ENCODE measurements at regions not wholly inside any gene's neighbourhood (a gene's known extent, or its start where the extent isn't known, plus 50 kb on each side); places are given as distances from the start of the nearest gene placed in this dataset.
"Not testable (repeated sequence)": the region's sequence is repeated elsewhere in the genome, so short reads cannot be mapped to it uniquely, and the experiment has no call there.

GRCh38 chr4:77251751-77252150 is 94.7 kb downstream of the CCNG2 start:
- ChIA-PET CTCF (no interaction called here), POLR2A (no interaction called here)
- no peak overlapping the region for H3K27ac Mint-ChIP-seq (ENCODE audit: unreplicated experiment)
- intact Hi-C loops (cut with micrococcal nuclease; ENCODE audit: unreplicated experiment), result no loop called here
- TF ChIP-seq CTCF (IDR thresholded peaks at IDR 0.05; ENCODE audit: insufficient read depth in 1 of 2, low read depth in 1 of 2, low read length in 1 of 2, severe bottlenecking in 1 of 2, unreplicated experiment in 1 of 2), result no peak
- no peaks in the 10 kb centered on the region for H3K36me3 Mint-ChIP-seq (ENCODE audit: insufficient read depth, unreplicated experiment)
- DNase-seq, result no peak
- Histone ChIP-seq H3K4me3 (ENCODE audit: low read depth, low read length) (no peak overlapping the region), H3K4me1 (peaks cover 9% of the 10 kb centered on the region; the same call in 1 of the 2 replicates), H3K36me3 (ENCODE audit: control insufficient read depth, insufficient read depth, low read length) (no peaks in the 10 kb centered on the region), H3K9me3 (no peaks in the 10 kb centered on the region), H3K27me3 (replicated peaks; ENCODE audit: control insufficient read depth, insufficient read depth, low read length) (no peaks in the 10 kb centered on the region)
- no peaks in the 10 kb centered on the region for H3K27me3 Mint-ChIP-seq (ENCODE audit: insufficient read depth, unreplicated experiment)
- H3K9me3 Mint-ChIP-seq (ENCODE audit: unreplicated experiment), result no peaks in the 10 kb centered on the region
- no peak overlapping the region for H3K4me3 Mint-ChIP-seq (ENCODE audit: unreplicated experiment)
- no peaks in the 10 kb centered on the region for H3K4me1 Mint-ChIP-seq (ENCODE audit: low read depth, unreplicated experiment)
- no TSS peak for BruUV-seq (replicated peaks)

- Mint-ChIP-seq H3K4me1 (ENCODE audit: low read depth, unreplicated experiment) (peaks cover 14% of the 10 kb centered on the region), H3K9me3 (ENCODE audit: unreplicated experiment) (peaks cover 19% of the 10 kb centered on the region), H3K36me3 (ENCODE audit: insufficient read depth, unreplicated experiment) (no peaks in the 10 kb centered on the region), H3K4me3 (ENCODE audit: unreplicated experiment) (no peak overlapping the region), H3K27me3 (ENCODE audit: insufficient read depth, unreplicated experiment) (no peaks in the 10 kb centered on the region), H3K27ac (ENCODE audit: unreplicated experiment) (peak overlapping the region; percentile 9)
- Histone ChIP-seq H3K27me3 (replicated peaks; ENCODE audit: control insufficient read depth, insufficient read depth, low read length) (no peaks in the 10 kb centered on the region), H3K36me3 (ENCODE audit: control insufficient read depth, insufficient read depth, low read length) (no peaks in the 10 kb centered on the region), H3K4me3 (ENCODE audit: low read depth, low read length) (no peak overlapping the region), H3K4me1 (peaks cover 11% of the 10 kb centered on the region; the same call in 1 of the 2 replicates), H3K9me3 (peaks cover 13% of the 10 kb centered on the region)
- POLR2A ChIA-PET, result no interaction called here
- intact Hi-C loops (cut with micrococcal nuclease; ENCODE audit: unreplicated experiment), result loop anchor here (5.0 kb wide), 1 partner anchor 44 kb away; no protein-coding TSS in a partner anchor
- DNase-seq, result no peak
- BruUV-seq (replicated peaks), result no TSS peak
- CTCF ChIA-PET, result no interaction called here
- no peak for TF ChIP-seq CTCF (IDR thresholded peaks at IDR 0.05; ENCODE audit: insufficient read depth in 1 of 2, low read depth in 1 of 2, low read length in 1 of 2, severe bottlenecking in 1 of 2, unreplicated experiment in 1 of 2)
These were observed 106.2 kb downstream of the CCNG2 start for GRCh38 chr4:77263247-77263646.

GRCh38 chr4:77263976-77264375 is 107.0 kb downstream of the CCNG2 start:
- intact Hi-C loops (cut with micrococcal nuclease; ENCODE audit: unreplicated experiment), result loop anchor here (5.0 kb wide), 1 partner anchor 43 kb away; no protein-coding TSS in a partner anchor
- Histone ChIP-seq H3K9me3 (peaks cover 13% of the 10 kb centered on the region), H3K4me1 (peaks cover 11% of the 10 kb centered on the region; the same call in 1 of the 2 replicates)
- Mint-ChIP-seq H3K27ac (ENCODE audit: unreplicated experiment) (peak overlapping the region; percentile 47), H3K4me1 (ENCODE audit: low read depth, unreplicated experiment) (peaks cover 14% of the 10 kb centered on the region), H3K9me3 (ENCODE audit: unreplicated experiment) (peaks cover 26% of the 10 kb centered on the region)
- BruUV-seq (replicated peaks); CTCF ChIA-PET; H3K4me3 ChIP-seq (ENCODE audit: low read depth, low read length); H3K36me3 Mint-ChIP-seq (ENCODE audit: insufficient read depth, unreplicated experiment); H3K36me3 ChIP-seq (ENCODE audit: control insufficient read depth, insufficient read depth, low read length); H3K27me3 Mint-ChIP-seq (ENCODE audit: insufficient read depth, unreplicated experiment); POLR2A ChIA-PET; H3K27me3 ChIP-seq (replicated peaks; ENCODE audit: control insufficient read depth, insufficient read depth, low read length); H3K4me3 Mint-ChIP-seq (ENCODE audit: unreplicated experiment): not testable (repeated sequence)
- peak; percentile 47 to 53 for DNase-seq

GRCh38 chr4:77264826-77265225 is 107.8 kb downstream of the CCNG2 start:
- Mint-ChIP-seq H3K4me3 (ENCODE audit: unreplicated experiment) (no peak overlapping the region), H3K4me1 (ENCODE audit: low read depth, unreplicated experiment) (peaks cover 14% of the 10 kb centered on the region), H3K9me3 (ENCODE audit: unreplicated experiment) (peaks cover 26% of the 10 kb centered on the region), H3K36me3 (ENCODE audit: insufficient read depth, unreplicated experiment) (no peaks in the 10 kb centered on the region), H3K27ac (ENCODE audit: unreplicated experiment) (no peak overlapping the region), H3K27me3 (ENCODE audit: insufficient read depth, unreplicated experiment) (no peaks in the 10 kb centered on the region)
- no peaks in the 10 kb centered on the region for H3K36me3 ChIP-seq (ENCODE audit: control insufficient read depth, insufficient read depth, low read length)
- no TSS peak for BruUV-seq (replicated peaks)
- H3K4me3 ChIP-seq (ENCODE audit: low read depth, low read length), result no peak overlapping the region
- peaks cover 13% of the 10 kb centered on the region for H3K9me3 ChIP-seq
- ChIA-PET POLR2A (no interaction called here), CTCF (no interaction called here)
- peaks cover 11% of the 10 kb centered on the region; the same call in 1 of the 2 replicates for H3K4me1 ChIP-seq
- intact Hi-C loops (cut with micrococcal nuclease; ENCODE audit: unreplicated experiment), result loop anchor here (5.0 kb wide), 1 partner anchor 42 kb away; no protein-coding TSS in a partner anchor
- no peak for DNase-seq
- no peak for TF ChIP-seq CTCF (IDR thresholded peaks at IDR 0.05; ENCODE audit: insufficient read depth in 1 of 2, low read depth in 1 of 2, low read length in 1 of 2, severe bottlenecking in 1 of 2, unreplicated experiment in 1 of 2)
- no peaks in the 10 kb centered on the region for H3K27me3 ChIP-seq (replicated peaks; ENCODE audit: control insufficient read depth, insufficient read depth, low read length)
